Activated CD4-positive, alpha-beta T cell treated with anti-CD3 and anti-CD28 coated beads, Interleukin-2, amount 10 ng/mL, durations not matched to agents 7 days and 5 days (primary cell): ENCODE measurements at regions not wholly inside any gene's neighbourhood (a gene's known extent, or its start where the extent isn't known, plus 50 kb on each side); places are given as distances from the start of the nearest gene placed in this dataset.

Source experiments
- CTCF ChIA-PET: fragments of 350-600 bp; sonication (Branson Sonifier 250); formaldehyde crosslinking; loops from one replicate; lab custom pipeline; 2021; ENCODE audit warnings: antibody characterized with exemption; lab: Charles Lee
- POLR2A ChIA-PET: fragments of 350-600 bp; sonication (Branson Sonifier 250); formaldehyde crosslinking; loops from one replicate; lab custom pipeline; 2021; ENCODE audit warnings: antibody characterized with exemption; lab: Charles Lee
- DNase-seq: peaks from one replicate; pipeline ENCODE4 v3.0.0-alpha.2; 2020
- H3K27ac Mint-ChIP-seq: one replicate; pipeline ENCODE4 v1.8.0; 2021; ENCODE audit warnings: mild to moderate bottlenecking, moderate library complexity, mixed read lengths
- H3K27me3 Mint-ChIP-seq: one replicate; pipeline ENCODE4 v1.8.0; 2021; ENCODE audit warnings: mixed read lengths
- H3K36me3 Mint-ChIP-seq: one replicate; pipeline ENCODE4 v1.8.0; 2021; ENCODE audit warnings: low read depth, mixed read lengths
- H3K4me1 Mint-ChIP-seq: one replicate; pipeline ENCODE4 v1.8.0; 2021; ENCODE audit warnings: mixed read lengths
- H3K4me3 Mint-ChIP-seq: one replicate; pipeline ENCODE4 v1.8.0; 2021; ENCODE audit warnings: mild to moderate bottlenecking, moderate library complexity, mixed read lengths
- H3K9me3 Mint-ChIP-seq: one replicate; pipeline ENCODE4 v1.8.0; 2021; ENCODE audit warnings: mixed read lengths

GRCh38 chr13:59587971-59588716 lies 575.6 kb downstream of the DIAPH3 start:
- Mint-ChIP-seq H3K4me3 (no peak overlapping the region), H3K27ac (no peak overlapping the region), H3K36me3 (no peaks in the 10 kb centered on the region), H3K27me3 (no peaks in the 10 kb centered on the region), H3K9me3 (peaks cover 2% of the 10 kb centered on the region), H3K4me1 (no peaks in the 10 kb centered on the region)
- DNase-seq, result no peak
- ChIA-PET CTCF (no interaction called here), POLR2A (no interaction called here)

- ChIA-PET CTCF (no interaction called here), POLR2A (no interaction called here)
- Mint-ChIP-seq H3K36me3 (no peaks in the 10 kb centered on the region), H3K9me3 (peaks cover 2% of the 10 kb centered on the region), H3K4me3 (no peak overlapping the region), H3K27me3 (no peaks in the 10 kb centered on the region), H3K4me1 (no peaks in the 10 kb centered on the region), H3K27ac (no peak overlapping the region)
- no peak for DNase-seq
These were observed 575.0 kb downstream of the DIAPH3 start for GRCh38 chr13:59588717-59589067.

GRCh38 chr13:59601993-59602392 lies 561.7 kb downstream of the DIAPH3 start:
- POLR2A ChIA-PET, result no interaction called here
- H3K9me3 Mint-ChIP-seq, result peaks cover 4% of the 10 kb centered on the region
- no peaks in the 10 kb centered on the region for H3K4me1 Mint-ChIP-seq
- H3K36me3 Mint-ChIP-seq, result no peaks in the 10 kb centered on the region
- H3K4me3 Mint-ChIP-seq, result no peak overlapping the region
- CTCF ChIA-PET, result no interaction called here
- no peak overlapping the region for H3K27ac Mint-ChIP-seq
- DNase-seq, result no peak
- H3K27me3 Mint-ChIP-seq, result no peaks in the 10 kb centered on the region

- no peak for DNase-seq
- Mint-ChIP-seq H3K9me3 (peaks cover 4% of the 10 kb centered on the region), H3K4me3 (no peak overlapping the region), H3K4me1 (no peaks in the 10 kb centered on the region), H3K36me3 (no peaks in the 10 kb centered on the region), H3K27me3 (no peaks in the 10 kb centered on the region), H3K27ac (no peak overlapping the region)
- CTCF ChIA-PET, result no interaction called here
- POLR2A ChIA-PET, result no interaction called here
These were observed 560.1 kb downstream of the DIAPH3 start for GRCh38 chr13:59603646-59604045.

GRCh38 chr13:59607172-59607571 lies 556.6 kb downstream of the DIAPH3 start:
- Mint-ChIP-seq H3K4me3 (no peak overlapping the region), H3K9me3 (no peaks in the 10 kb centered on the region), H3K27me3 (no peaks in the 10 kb centered on the region), H3K36me3 (no peaks in the 10 kb centered on the region), H3K27ac (no peak overlapping the region), H3K4me1 (no peaks in the 10 kb centered on the region)
- DNase-seq, result no peak
- ChIA-PET CTCF (no interaction called here), POLR2A (no interaction called here)

- no peaks in the 10 kb centered on the region for H3K27me3 Mint-ChIP-seq
- H3K4me3 Mint-ChIP-seq, result no peak overlapping the region
- no peaks in the 10 kb centered on the region for H3K9me3 Mint-ChIP-seq
- no peak for DNase-seq
- H3K4me1 Mint-ChIP-seq, result no peaks in the 10 kb centered on the region
- ChIA-PET CTCF (no interaction called here), POLR2A (no interaction called here)
- H3K27ac Mint-ChIP-seq, result no peak overlapping the region
- no peaks in the 10 kb centered on the region for H3K36me3 Mint-ChIP-seq
These were observed 555.9 kb downstream of the DIAPH3 start for GRCh38 chr13:59607780-59608233.

- no peaks in the 10 kb centered on the region for H3K36me3 Mint-ChIP-seq
- H3K9me3 Mint-ChIP-seq, result no peaks in the 10 kb centered on the region
- no peak overlapping the region for H3K27ac Mint-ChIP-seq
- H3K27me3 Mint-ChIP-seq, result no peaks in the 10 kb centered on the region
- no peak overlapping the region for H3K4me3 Mint-ChIP-seq
- ChIA-PET POLR2A (no interaction called here), CTCF (no interaction called here)
- DNase-seq, result no peak
- no peaks in the 10 kb centered on the region for H3K4me1 Mint-ChIP-seq
These were observed 554.3 kb downstream of the DIAPH3 start for GRCh38 chr13:59609421-59609820.
